Endothelial cell (in vitro differentiated cells): ENCODE measurements at regions not wholly inside any gene's neighbourhood (a gene's known extent, or its start where the extent isn't known, plus 50 kb on each side); places are given as distances from the start of the nearest gene placed in this dataset.
A peak's percentile ranks its signal among the peaks of the same experiment; 100 is the strongest.

Experiments
- DNase-seq: peaks from one replicate; pipeline ENCODE4 v3.0.0; 2021; ENCODE audit warnings: low spot score
- H3K27ac Mint-ChIP-seq: one replicate; pipeline ENCODE4 v1.8.0; 2021; ENCODE audit warnings: mixed read lengths, inconsistent platforms; ENCODE audit not compliant: unreplicated experiment
- H3K27me3 Mint-ChIP-seq: one replicate; pipeline ENCODE4 v1.8.0; 2021; ENCODE audit warnings: mild to moderate bottlenecking, moderate library complexity, mixed read lengths, inconsistent platforms; ENCODE audit not compliant: unreplicated experiment
- H3K36me3 Mint-ChIP-seq: one replicate; pipeline ENCODE4 v1.8.0; 2021; ENCODE audit warnings: mild to moderate bottlenecking, low read depth, mixed read lengths, inconsistent platforms; ENCODE audit not compliant: unreplicated experiment
- H3K4me1 Mint-ChIP-seq: one replicate; pipeline ENCODE4 v1.8.0; 2021; ENCODE audit warnings: mild to moderate bottlenecking, mixed read lengths, inconsistent platforms; ENCODE audit not compliant: unreplicated experiment
- H3K4me3 Mint-ChIP-seq: one replicate; pipeline ENCODE4 v1.8.0; 2021; ENCODE audit warnings: mild to moderate bottlenecking, mixed read lengths, inconsistent platforms; ENCODE audit not compliant: unreplicated experiment
- H3K9me3 Mint-ChIP-seq: one replicate; pipeline ENCODE4 v1.8.0; 2021; ENCODE audit warnings: mixed read lengths, inconsistent platforms; ENCODE audit not compliant: unreplicated experiment
- CTCF ChIP-seq: fragments of 200-600 bp; sonication (generic); IDR thresholded peaks from one replicate; pipeline ENCODE4 v1.5.0; 2021; ENCODE audit warnings: antibody characterized with exemption; ENCODE audit not compliant: unreplicated experiment

GRCh38 chr15:67957435-67958132 lies 96.5 kb upstream of the PIAS1 start:
- no peak for DNase-seq
- H3K4me1 Mint-ChIP-seq = no peaks in the 10 kb centered on the region
- no peak overlapping the region for H3K27ac Mint-ChIP-seq
- no peak for TF ChIP-seq CTCF
- no peaks in the 10 kb centered on the region for H3K9me3 Mint-ChIP-seq
- no peaks in the 10 kb centered on the region for H3K36me3 Mint-ChIP-seq
- H3K27me3 Mint-ChIP-seq = peaks cover 1% of the 10 kb centered on the region
- no peak overlapping the region for H3K4me3 Mint-ChIP-seq

GRCh38 chr15:67967871-67968431 lies 86.2 kb upstream of the PIAS1 start:
- TF ChIP-seq CTCF = no peak
- H3K4me1 Mint-ChIP-seq = peaks cover 19% of the 10 kb centered on the region
- H3K9me3 Mint-ChIP-seq = no peaks in the 10 kb centered on the region
- peak overlapping the region; percentile 56 for H3K4me3 Mint-ChIP-seq
- DNase-seq = peak; percentile 75
- no peaks in the 10 kb centered on the region for H3K27me3 Mint-ChIP-seq
- H3K27ac Mint-ChIP-seq = no peak overlapping the region
- no peaks in the 10 kb centered on the region for H3K36me3 Mint-ChIP-seq

GRCh38 chr15:67968564-67968963 lies 85.6 kb upstream of the PIAS1 start:
- TF ChIP-seq CTCF = no peak
- Mint-ChIP-seq H3K27ac (no peak overlapping the region), H3K4me3 (no peak overlapping the region), H3K27me3 (no peaks in the 10 kb centered on the region), H3K36me3 (no peaks in the 10 kb centered on the region), H3K9me3 (no peaks in the 10 kb centered on the region), H3K4me1 (peaks cover 19% of the 10 kb centered on the region)
- DNase-seq = no peak

GRCh38 chr15:67968966-67969365 lies 85.1 kb upstream of the PIAS1 start:
- H3K27ac Mint-ChIP-seq = no peak overlapping the region

More at GRCh38 chr15:67968966-67969365, 85.1 kb upstream of the PIAS1 start:
- H3K9me3 Mint-ChIP-seq = no peaks in the 10 kb centered on the region
- no peak for DNase-seq
- H3K4me1 Mint-ChIP-seq = peaks cover 19% of the 10 kb centered on the region
- no peaks in the 10 kb centered on the region for H3K27me3 Mint-ChIP-seq
- H3K4me3 Mint-ChIP-seq = no peak overlapping the region
- no peaks in the 10 kb centered on the region for H3K36me3 Mint-ChIP-seq
- TF ChIP-seq CTCF = no peak
